ENCODE measurements at regions not wholly inside any gene's neighbourhood (a gene's known extent, or its start where the extent isn't known, plus 50 kb on each side); places are given as distances from the start of the nearest gene placed in this dataset.

GRCh38 chr4:166182145-166182544 lies 309.1 kb downstream of the TLL1 start:
- Histone ChIP-seq H3K9me3 (ENCODE audit: insufficient read depth in 2 of 2, low read depth in 1 of 2, low read length in 1 of 2) (no peaks in the 10 kb centered on the region), H2BK15ac (ENCODE audit: low read length) (no peak overlapping the region)

More at GRCh38 chr4:166182145-166182544, 309.1 kb downstream of the TLL1 start:
- Histone ChIP-seq H2BK12ac (ENCODE audit: low read depth, low read length) (no peak overlapping the region), H4K5ac (ENCODE audit: insufficient read length, low read depth, low read length) (no peak overlapping the region), H3K27me3 (replicated peaks in 1 of 4; ENCODE audit: control insufficient read depth in 3 of 4, extremely low read depth in 1 of 4, insufficient read depth in 3 of 4, low read length in 3 of 4) (no peaks in the 10 kb centered on the region), H4K8ac (ENCODE audit: extremely low read depth, insufficient read depth, low read length) (no peak overlapping the region), H2BK120ac (replicated peaks; ENCODE audit: low read depth, low read length) (no peak overlapping the region), H2BK5ac (ENCODE audit: low read depth, low read length) (no peak overlapping the region), H4K91ac (replicated peaks; ENCODE audit: insufficient read length, low read length) (no peak overlapping the region), H3K4me2 (ENCODE audit: insufficient read depth in 1 of 2, low read depth in 2 of 2, low read length in 2 of 2) (no peak overlapping the region), H2AFZ (ENCODE audit: low read length) (no peak overlapping the region), H3K18ac (ENCODE audit: extremely low read depth, low read length) (no peak overlapping the region), H2AK5ac (ENCODE audit: low read depth, low read length) (no peak overlapping the region), H3K9ac (replicated peaks in 1 of 4; ENCODE audit: extremely low read depth in 1 of 4, low read depth in 3 of 4, low read length in 3 of 4) (no peak overlapping the region), H3K23me2 (ENCODE audit: low read depth, low read length) (no peaks in the 10 kb centered on the region), H3K79me1 (ENCODE audit: low read depth, low read length) (no peaks in the 10 kb centered on the region), H3K36me3 (ENCODE audit: control insufficient read depth in 2 of 4, insufficient read depth in 4 of 4, low read length in 3 of 4) (no peaks in the 10 kb centered on the region), H3K4me3 (ENCODE audit: extremely low read depth in 1 of 4, insufficient read depth in 2 of 4, low read depth in 3 of 4, low read length in 4 of 4) (no peak overlapping the region), H3K4ac (replicated peaks; ENCODE audit: insufficient read length, low read depth, low read length) (no peak overlapping the region), H3K14ac (ENCODE audit: insufficient read length) (no peak overlapping the region), H3K4me1 (replicated peaks in 1 of 4; ENCODE audit: control insufficient read depth in 3 of 4, insufficient read depth in 4 of 4, low read length in 3 of 4) (no peaks in the 10 kb centered on the region), H3K79me2 (ENCODE audit: control insufficient read depth in 1 of 2, insufficient read depth in 2 of 2, low read length in 2 of 2) (no peaks in the 10 kb centered on the region), H2BK20ac (ENCODE audit: low read length) (no peak overlapping the region), H3K23ac (ENCODE audit: insufficient read length) (no peak overlapping the region), H3K56ac (replicated peaks; ENCODE audit: insufficient read length, low read depth, low read length) (no peak overlapping the region), H4K20me1 (replicated peaks in 1 of 2; ENCODE audit: control insufficient read depth in 1 of 2, insufficient read depth in 2 of 2, low read length in 2 of 2) (no peaks in the 10 kb centered on the region), H3K27ac (ENCODE audit: low read depth, low read length) (no peak overlapping the region)
- ChIA-PET POLR2A (ENCODE audit: partially characterized antibody) (no interaction called here), CTCF (ENCODE audit: partially characterized antibody) (interaction anchor here (0.7 to 1.8 kb wide), 4 partner anchors 10 to 20 kb away, joined by 3 to 6 read pairs (median 4); no protein-coding TSS in a partner anchor)
- DNase-seq (ENCODE audit: low read depth in 1 of 2, low spot score in 2 of 2) (no peak), FAIRE-seq (no peak)
- TF ChIP-seq SRF (IDR thresholded peaks at IDR 0.05; ENCODE audit: low read depth, low read length) (no peak), CHD1 (IDR thresholded peaks at IDR 0.05; ENCODE audit: low read depth, low read length) (no peak), SP4 (IDR thresholded peaks at IDR 0.05; ENCODE audit: low read length) (no peak), FOSL1 (IDR thresholded peaks at IDR 0.05; ENCODE audit: insufficient read depth, low read depth, low read length) (no peak), E2F6 (IDR thresholded peaks at IDR 0.05) (no peak), SIN3A (conservative IDR thresholded peaks at IDR 0.05 in 1 of 2, IDR thresholded peaks at IDR 0.05 in 1 of 2; ENCODE audit: low read depth in 1 of 2, low read length in 2 of 2) (no peak), EP300 (IDR thresholded peaks at IDR 0.05; ENCODE audit: borderline replicate concordance in 1 of 2, low read depth in 2 of 2, low read length in 2 of 2) (no peak), TEAD4 (IDR thresholded peaks at IDR 0.05; ENCODE audit: low read depth, low read length) (no peak)
- 90 to 100% methylated on average over 1 to 2 of the region's 2 CpGs for WGBS, 2 experiments (ENCODE audit: extremely low coverage in 1 of 2, insufficient coverage in 1 of 2, insufficient read length in 1 of 2, insufficient replicate concordance in 2 of 2, low coverage in 1 of 2, low lambda C conversion rate in 2 of 2, missing lambda C conversion rate in 1 of 2)
